ENCODE measurements at regions not wholly inside any gene's neighbourhood (a gene's known extent, or its start where the extent isn't known, plus 50 kb on each side); places are given as distances from the start of the nearest gene placed in this dataset.

- CTCF ChIA-PET: no interaction called here
- dilution Hi-C loops (cut with HindIII; ENCODE audit: low sequenced_read_pairs, unreplicated experiment) (no loop called here), in situ Hi-C loops (cut with MboI; ENCODE audit: low sequenced_read_pairs) (no loop called here), intact Hi-C loops (cut with micrococcal nuclease) (no loop called here)
- Histone ChIP-seq H4K20me1 (ENCODE audit: insufficient read depth, low read length) (no peaks in the 10 kb centered on the region), H4K5ac (ENCODE audit: low read depth, low read length) (no peak overlapping the region), H3K18ac (ENCODE audit: low read depth, low read length) (no peak overlapping the region), H2BK15ac (ENCODE audit: low read depth, low read length) (no peak overlapping the region), H3K36me3 (ENCODE audit: control insufficient read depth, insufficient read depth, low read length) (no peaks in the 10 kb centered on the region), H3K56ac (ENCODE audit: extremely low read depth, insufficient read depth, low read length) (no peak overlapping the region), H2BK120ac (ENCODE audit: low read depth, low read length) (no peak overlapping the region), H3K4me2 (ENCODE audit: low read depth, low read length) (no peak overlapping the region), H3K23ac (ENCODE audit: low read depth, low read length) (no peak overlapping the region), H3K14ac (replicated peaks; ENCODE audit: low read depth, low read length) (no peak overlapping the region), H3K4me3 (ENCODE audit: insufficient read depth, low read depth, low read length) (no peak overlapping the region), H3K27ac (ENCODE audit: insufficient read depth, low read length) (no peak overlapping the region), H3K9ac (ENCODE audit: low read depth, low read length) (no peak overlapping the region), H3K9me3 (ENCODE audit: control insufficient read depth, insufficient read depth, low read length) (peaks cover 74% of the 10 kb centered on the region), H2BK5ac (ENCODE audit: low read depth, low read length, poor library complexity, severe bottlenecking) (no peak overlapping the region), H2BK20ac (ENCODE audit: low read depth, low read length) (no peak overlapping the region), H2AK5ac (ENCODE audit: low read depth, low read length) (no peak overlapping the region), H4K91ac (ENCODE audit: insufficient read depth, low read depth, low read length) (no peak overlapping the region), H2AK9ac (replicated peaks; ENCODE audit: low read depth, low read length, poor library complexity) (no peak overlapping the region), H3K9me1 (ENCODE audit: insufficient read depth, low read length) (no peaks in the 10 kb centered on the region), H3K4me1 (ENCODE audit: control insufficient read depth, insufficient read depth, low read length) (no peaks in the 10 kb centered on the region), H3K4ac (ENCODE audit: low read depth, low read length) (no peak overlapping the region), H3K79me1 (ENCODE audit: low read depth in 1 of 2, low read length in 2 of 2) (no peaks in the 10 kb centered on the region), H2AFZ (replicated peaks; ENCODE audit: low read length, poor library complexity) (no peak overlapping the region), H4K8ac (ENCODE audit: low read depth in 2 of 2, low read length in 2 of 2) (no peak overlapping the region), H3K27me3 (ENCODE audit: control insufficient read depth, insufficient read depth, low read length) (no peaks in the 10 kb centered on the region)
- POLR2A ChIA-PET (ENCODE audit: unreplicated experiment): no interaction called here
- DNase-seq: no peak
- TF ChIP-seq RFX5 (IDR thresholded peaks at IDR 0.05; ENCODE audit: low read depth, low read length) (no peak), FOS (IDR thresholded peaks at IDR 0.05; ENCODE audit: low read depth, low read length) (no peak), RAD21 (IDR thresholded peaks at IDR 0.05; ENCODE audit: low read length) (no peak), RCOR1 (IDR thresholded peaks at IDR 0.05; ENCODE audit: insufficient replicate concordance, low read length) (no peak)
- TF ChIP-seq, protein P1, sequence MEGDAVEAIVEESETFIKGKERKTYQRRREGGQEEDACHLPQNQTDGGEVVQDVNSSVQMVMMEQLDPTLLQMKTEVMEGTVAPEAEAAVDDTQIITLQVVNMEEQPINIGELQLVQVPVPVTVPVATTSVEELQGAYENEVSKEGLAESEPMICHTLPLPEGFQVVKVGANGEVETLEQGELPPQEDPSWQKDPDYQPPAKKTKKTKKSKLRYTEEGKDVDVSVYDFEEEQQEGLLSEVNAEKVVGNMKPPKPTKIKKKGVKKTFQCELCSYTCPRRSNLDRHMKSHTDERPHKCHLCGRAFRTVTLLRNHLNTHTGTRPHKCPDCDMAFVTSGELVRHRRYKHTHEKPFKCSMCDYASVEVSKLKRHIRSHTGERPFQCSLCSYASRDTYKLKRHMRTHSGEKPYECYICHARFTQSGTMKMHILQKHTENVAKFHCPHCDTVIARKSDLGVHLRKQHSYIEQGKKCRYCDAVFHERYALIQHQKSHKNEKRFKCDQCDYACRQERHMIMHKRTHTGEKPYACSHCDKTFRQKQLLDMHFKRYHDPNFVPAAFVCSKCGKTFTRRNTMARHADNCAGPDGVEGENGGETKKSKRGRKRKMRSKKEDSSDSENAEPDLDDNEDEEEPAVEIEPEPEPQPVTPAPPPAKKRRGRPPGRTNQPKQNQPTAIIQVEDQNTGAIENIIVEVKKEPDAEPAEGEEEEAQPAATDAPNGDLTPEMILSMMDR (conservative IDR thresholded peaks at IDR 0.05; ENCODE audit: low read depth, low read length): no peak
- no peak for ATAC-seq (ENCODE audit: low read depth)
- BruUV-seq (replicated peaks): no TSS peak
- 31% methylated on average over 5 of the region's 5 CpGs; no CpG with 5 or more reads in 1 of the 2 experiments for WGBS, 2 experiments (ENCODE audit: extremely low coverage in 2 of 2, insufficient read length in 1 of 2)
These were observed 432.9 kb upstream of the MYT1L start for GRCh38 chr2:2764001-2764355.
